Osteocyte (in vitro differentiated cells): ENCODE measurements at regions not wholly inside any gene's neighbourhood (a gene's known extent, or its start where the extent isn't known, plus 50 kb on each side); places are given as distances from the start of the nearest gene placed in this dataset.

Source experiments
- DNase-seq: peaks from one replicate; pipeline ENCODE4 v3.0.0; 2021; ENCODE audit warnings: mixed read lengths; ENCODE audit not compliant: unreplicated experiment; ENCODE audit errors: extremely low spot score
- H3K27ac Mint-ChIP-seq: one replicate; pipeline ENCODE4 v1.8.0; 2021; ENCODE audit warnings: mild to moderate bottlenecking, mixed read lengths; ENCODE audit not compliant: unreplicated experiment
- H3K27me3 Mint-ChIP-seq: one replicate; pipeline ENCODE4 v1.8.0; 2021; ENCODE audit warnings: mixed read lengths; ENCODE audit not compliant: unreplicated experiment
- H3K36me3 Mint-ChIP-seq: one replicate; pipeline ENCODE4 v1.8.0; 2021; ENCODE audit warnings: mixed read lengths; ENCODE audit not compliant: unreplicated experiment
- H3K4me1 Mint-ChIP-seq: one replicate; pipeline ENCODE4 v1.8.0; 2021; ENCODE audit warnings: mixed read lengths; ENCODE audit not compliant: unreplicated experiment
- H3K4me3 Mint-ChIP-seq: one replicate; pipeline ENCODE4 v1.8.0; 2021; ENCODE audit warnings: mild to moderate bottlenecking, moderate library complexity, mixed read lengths; ENCODE audit not compliant: unreplicated experiment
- H3K9me3 Mint-ChIP-seq: one replicate; pipeline ENCODE4 v1.8.0; 2021; ENCODE audit warnings: mixed read lengths; ENCODE audit not compliant: unreplicated experiment
- CTCF ChIP-seq: fragments of 200-600 bp; sonication (generic); IDR thresholded peaks from 2 replicates; pipeline ENCODE4 v1.5.0; 2021; ENCODE audit warnings: antibody characterized with exemption, mild to moderate bottlenecking, moderate library complexity

- Mint-ChIP-seq H3K27me3 (no peaks in the 10 kb centered on the region), H3K9me3 (no peaks in the 10 kb centered on the region), H3K36me3 (no peaks in the 10 kb centered on the region), H3K4me1 (no peaks in the 10 kb centered on the region), H3K4me3 (no peak overlapping the region), H3K27ac (no peak overlapping the region)
- no peak for DNase-seq
- no peak for TF ChIP-seq CTCF
Observed at GRCh38 chr11:70630816-70631623, 232.7 kb downstream of the CTTN start.

GRCh38 chr11:70631624-70632047 is 233.3 kb downstream of the CTTN start:
- TF ChIP-seq CTCF: no peak
- Mint-ChIP-seq H3K36me3 (no peaks in the 10 kb centered on the region), H3K4me3 (no peak overlapping the region), H3K9me3 (no peaks in the 10 kb centered on the region), H3K4me1 (no peaks in the 10 kb centered on the region), H3K27me3 (no peaks in the 10 kb centered on the region), H3K27ac (no peak overlapping the region)
- no peak for DNase-seq

- no peak overlapping the region for H3K27ac Mint-ChIP-seq
- no peaks in the 10 kb centered on the region for H3K9me3 Mint-ChIP-seq
- no peaks in the 10 kb centered on the region for H3K36me3 Mint-ChIP-seq
- H3K27me3 Mint-ChIP-seq: peaks cover 4% of the 10 kb centered on the region
- no peaks in the 10 kb centered on the region for H3K4me1 Mint-ChIP-seq
- no peak for TF ChIP-seq CTCF
- H3K4me3 Mint-ChIP-seq: no peak overlapping the region
- DNase-seq: no peak
Observed at GRCh38 chr11:70633610-70634009, 235.3 kb downstream of the CTTN start.

- no peak overlapping the region for H3K4me3 Mint-ChIP-seq
- peaks cover 12% of the 10 kb centered on the region for H3K27me3 Mint-ChIP-seq
- no peak for TF ChIP-seq CTCF
Observed at GRCh38 chr11:70636659-70637058, 238.3 kb downstream of the CTTN start.

GRCh38 chr11:70637186-70637800 is 239.0 kb downstream of the CTTN start:
- no peak overlapping the region for H3K27ac Mint-ChIP-seq
- H3K4me3 Mint-ChIP-seq: no peak overlapping the region
- H3K27me3 Mint-ChIP-seq: peaks cover 15% of the 10 kb centered on the region

More at GRCh38 chr11:70636659-70637058, 238.3 kb downstream of the CTTN start:
- no peaks in the 10 kb centered on the region for H3K9me3 Mint-ChIP-seq
- no peaks in the 10 kb centered on the region for H3K4me1 Mint-ChIP-seq
- no peak for DNase-seq
- no peaks in the 10 kb centered on the region for H3K36me3 Mint-ChIP-seq
- H3K27ac Mint-ChIP-seq: no peak overlapping the region

More at GRCh38 chr11:70637186-70637800, 239.0 kb downstream of the CTTN start:
- Mint-ChIP-seq H3K9me3 (no peaks in the 10 kb centered on the region), H3K36me3 (no peaks in the 10 kb centered on the region), H3K4me1 (no peaks in the 10 kb centered on the region)
- no peak for TF ChIP-seq CTCF
- no peak for DNase-seq
